ENCODE measurements at regions not wholly inside any gene's neighbourhood (a gene's known extent, or its start where the extent isn't known, plus 50 kb on each side); places are given as distances from the start of the nearest gene placed in this dataset.
A peak's percentile ranks its signal among the peaks of the same experiment; 100 is the strongest.
"Not testable (repeated sequence)": the region's sequence is repeated elsewhere in the genome, so short reads cannot be mapped to it uniquely, and the experiment has no call there.

- FAIRE-seq = no peak
Measured at GRCh38 chr2:175872721-175873120, 129.3 kb downstream of the LNPK start.

- no peak for FAIRE-seq
Measured at GRCh38 chr2:175872005-175872348, 130.1 kb downstream of the LNPK start.

GRCh38 chr2:175871331-175872004, 130.6 kb downstream of the LNPK start:
- no peak for FAIRE-seq

DNA sequence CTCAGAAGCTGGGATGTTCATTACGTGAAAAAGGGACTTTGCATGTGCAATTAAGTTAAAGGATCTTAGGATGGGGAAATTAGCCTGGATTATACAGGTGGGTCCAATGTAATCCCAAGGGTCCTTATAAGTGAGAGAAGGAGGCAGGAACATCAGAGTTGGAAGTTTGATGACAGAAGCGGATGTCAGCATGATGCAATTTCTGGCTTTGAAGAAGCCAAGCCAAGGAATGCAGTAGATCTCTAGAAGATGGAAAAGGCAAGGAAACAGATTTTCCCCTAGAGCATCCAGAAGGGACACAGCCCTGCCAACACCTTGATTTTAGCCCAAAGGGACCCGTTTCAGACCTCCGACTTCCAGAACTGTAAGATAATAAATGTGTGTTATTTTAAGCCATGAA, 136.4 kb downstream of the LNPK start:
- FAIRE-seq = no peak

DNA sequence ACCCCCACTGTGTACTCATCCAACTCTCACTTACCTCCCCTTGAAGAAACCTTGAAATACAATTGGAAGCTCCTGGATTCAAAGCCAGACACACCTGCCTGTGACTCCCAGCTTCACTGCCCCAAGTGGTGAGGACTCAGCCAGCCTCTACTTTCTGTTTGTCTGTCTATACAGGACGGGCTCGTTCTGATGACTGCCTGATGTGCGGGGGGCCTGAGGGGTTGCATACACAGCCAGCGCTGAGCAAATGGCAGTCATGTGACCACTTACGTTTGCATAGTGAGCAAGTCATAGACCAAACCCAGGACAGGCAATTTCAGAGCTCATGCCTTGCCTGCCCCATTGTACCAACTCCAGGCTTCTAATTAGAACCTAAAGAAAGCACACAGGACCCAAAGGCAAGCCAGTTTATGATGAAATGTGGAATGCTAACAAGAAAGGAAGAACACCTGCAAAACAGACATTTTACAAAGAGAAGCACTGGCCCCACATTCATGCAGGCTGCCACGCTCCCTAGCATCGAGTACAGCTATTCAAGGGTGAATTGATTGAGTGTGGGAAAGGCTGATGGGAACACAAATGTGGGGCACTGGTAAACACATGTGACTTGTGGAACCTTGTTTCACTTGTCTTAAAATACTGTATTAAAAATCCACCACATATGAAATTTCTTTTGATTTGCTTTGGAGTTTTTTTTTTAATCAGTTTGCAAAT, 137.8 kb downstream of the LNPK start:
- FAIRE-seq = no peak

- FAIRE-seq = no peak
Measured at GRCh38 chr2:175861958-175862357, 140.1 kb downstream of the LNPK start.

GRCh38 chr2:175855794-175856453, 146.1 kb downstream of the LNPK start:
- no peak for FAIRE-seq

DNA sequence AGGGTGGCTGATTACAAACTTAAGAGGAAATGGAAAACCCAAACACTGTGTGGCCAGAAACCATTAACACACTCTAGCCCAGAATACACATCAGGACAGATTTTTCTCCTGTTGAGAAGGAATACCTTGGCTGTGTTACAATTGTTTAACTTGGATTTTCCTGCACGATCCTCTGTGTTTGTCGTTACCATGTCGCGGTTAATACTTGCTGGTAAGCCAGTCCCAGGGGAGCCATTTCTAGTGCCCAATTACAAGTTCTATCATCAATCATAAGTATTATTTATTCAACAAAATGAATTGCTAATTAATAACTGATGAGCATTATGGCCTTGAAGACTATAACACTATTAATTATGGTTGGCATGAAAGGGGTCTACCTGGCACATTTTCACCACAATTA, 146.8 kb downstream of the LNPK start:
- FAIRE-seq = no peak

- peak; percentile 98 for FAIRE-seq
Measured at GRCh38 chr2:175854665-175855064, 147.4 kb downstream of the LNPK start.

GRCh38 chr2:175854129-175854528, 147.9 kb downstream of the LNPK start:
- FAIRE-seq = no peak

DNA sequence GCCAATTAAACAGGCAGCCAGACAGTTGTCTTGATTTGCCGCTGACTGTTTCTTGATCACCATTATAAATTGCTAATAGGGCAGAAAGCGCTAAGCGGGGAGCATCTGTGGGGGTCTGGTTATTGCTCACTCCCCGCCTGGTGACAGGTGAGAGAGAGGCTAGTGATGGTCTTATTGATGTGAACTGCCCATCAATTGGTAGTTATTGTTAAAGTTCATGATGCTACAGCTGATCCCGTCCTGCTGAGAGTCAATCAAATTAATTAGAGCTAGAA, 148.5 kb downstream of the LNPK start:
- FAIRE-seq = no peak

DNA sequence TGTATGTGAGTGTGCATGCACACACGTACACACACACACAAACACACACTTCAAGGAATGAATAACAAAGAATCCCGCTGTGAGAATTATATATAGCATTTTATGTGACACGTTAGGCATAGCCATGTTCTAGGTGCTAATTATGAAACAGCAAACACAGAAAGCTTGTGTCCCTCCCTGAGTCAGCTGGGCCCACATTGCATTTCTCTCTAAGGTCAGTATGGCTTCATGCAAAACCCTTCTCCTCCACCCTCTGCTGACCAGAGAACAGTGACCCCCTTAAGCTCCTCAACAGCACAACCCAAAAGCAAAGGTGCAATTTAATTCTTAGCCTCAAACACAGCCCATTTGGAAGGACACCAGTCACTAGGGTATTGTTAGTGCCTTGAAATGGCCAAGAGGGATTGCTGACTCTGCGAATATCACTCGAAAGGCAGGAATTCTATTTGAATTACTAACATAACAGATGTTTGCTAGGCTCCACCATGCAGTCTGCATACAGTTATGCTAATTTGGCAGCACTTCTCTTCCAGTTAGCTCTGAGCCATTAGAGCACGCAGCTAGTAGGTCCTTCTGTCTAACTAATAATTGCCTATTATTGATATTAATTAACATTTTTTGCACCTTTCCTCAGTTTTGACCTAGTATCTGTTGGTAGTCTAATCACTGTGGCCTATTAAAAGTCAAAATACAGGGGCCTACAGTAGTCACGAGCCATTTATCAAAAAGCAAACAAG, 149.0 kb downstream of the LNPK start:
- FAIRE-seq = no peak

DNA sequence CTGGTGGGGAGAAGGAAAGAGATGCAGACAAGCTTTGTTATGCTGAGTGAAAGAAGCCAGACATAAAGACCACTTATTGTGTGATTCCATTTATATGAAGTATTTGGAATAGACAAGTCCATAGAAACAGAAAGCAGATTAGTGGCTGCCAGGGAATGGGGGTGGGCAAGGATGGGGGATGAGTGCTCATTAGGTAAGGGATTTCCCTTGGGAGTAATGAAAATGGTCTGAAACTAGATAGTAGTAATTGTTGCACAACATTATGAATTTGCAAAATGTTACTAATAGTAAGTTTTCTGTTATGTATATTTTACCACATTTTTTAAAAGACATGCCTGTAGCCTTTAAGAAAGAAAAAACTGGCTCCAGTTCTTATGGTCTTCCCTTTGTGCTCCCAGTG, 154.9 kb downstream of the LNPK start:
- no peak for FAIRE-seq

DNA sequence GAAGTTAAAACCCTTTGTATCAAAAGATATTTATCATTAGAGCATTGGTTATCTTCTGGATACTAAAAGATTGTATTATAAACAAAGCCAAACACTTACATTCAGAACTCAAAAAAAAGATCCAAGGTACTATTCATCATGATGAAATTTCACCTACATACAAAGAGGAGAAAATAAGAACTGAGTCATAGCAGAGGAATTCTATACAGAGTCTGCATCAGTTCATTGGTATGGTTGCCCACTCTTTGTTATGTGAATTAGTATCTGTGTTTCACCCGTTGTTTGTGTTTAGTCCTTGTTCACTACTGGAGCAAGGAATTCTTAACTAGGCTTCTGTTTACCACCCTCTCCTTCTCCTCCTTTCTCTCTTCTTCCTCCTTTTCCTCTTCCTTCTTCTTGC, 157.9 kb downstream of the LNPK start:
- FAIRE-seq = no peak

- no peak for FAIRE-seq
Measured at GRCh38 chr2:175843625-175844024, 158.4 kb downstream of the LNPK start.

GRCh38 chr2:175842996-175843395, 159.1 kb downstream of the LNPK start:
- FAIRE-seq = no peak

GRCh38 chr2:175840765-175841164, 161.3 kb downstream of the LNPK start:
- FAIRE-seq = not testable (repeated sequence)

DNA sequence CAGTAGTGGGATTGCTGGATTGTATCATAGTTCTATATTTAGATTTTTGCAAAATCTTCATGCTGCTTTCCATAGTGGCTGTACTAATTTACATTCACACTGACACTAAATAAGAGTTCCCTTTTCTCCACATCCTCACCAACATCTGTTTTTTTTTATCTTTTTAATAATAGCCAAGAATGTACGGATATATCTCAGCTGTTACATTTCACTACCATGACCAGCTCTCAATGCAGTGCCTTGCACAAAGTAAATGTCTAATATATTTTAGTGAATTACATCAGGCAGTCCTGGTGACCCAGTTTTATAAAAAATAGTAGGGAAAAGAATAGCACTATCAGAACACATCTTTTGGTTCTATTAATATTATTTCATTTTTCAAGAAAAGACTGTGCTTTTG, 161.8 kb downstream of the LNPK start:
- no peak for FAIRE-seq

GRCh38 chr2:175838979-175839378, 163.1 kb downstream of the LNPK start:
- FAIRE-seq = no peak

DNA sequence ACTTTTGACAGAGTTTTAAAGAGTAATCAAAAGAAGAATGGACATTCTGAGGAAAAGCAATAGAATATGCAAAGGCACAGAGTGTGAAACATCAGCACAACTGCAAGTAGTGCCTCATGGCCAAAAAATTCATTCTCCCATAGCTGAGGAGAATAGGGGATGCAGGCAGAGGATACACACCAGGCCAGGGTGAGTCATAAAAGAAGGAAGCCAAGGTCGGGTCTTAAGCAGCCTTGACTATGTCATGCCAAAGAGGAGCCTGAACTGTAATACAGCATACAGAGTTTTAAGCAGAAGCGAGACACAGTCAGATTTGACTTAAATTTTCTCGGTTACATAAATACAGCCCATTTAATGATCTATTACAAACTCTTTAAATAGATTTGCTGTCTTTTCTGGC, 165.0 kb downstream of the LNPK start:
- FAIRE-seq = no peak

- no peak for FAIRE-seq
Measured at GRCh38 chr2:175836361-175836760, 165.7 kb downstream of the LNPK start.

DNA sequence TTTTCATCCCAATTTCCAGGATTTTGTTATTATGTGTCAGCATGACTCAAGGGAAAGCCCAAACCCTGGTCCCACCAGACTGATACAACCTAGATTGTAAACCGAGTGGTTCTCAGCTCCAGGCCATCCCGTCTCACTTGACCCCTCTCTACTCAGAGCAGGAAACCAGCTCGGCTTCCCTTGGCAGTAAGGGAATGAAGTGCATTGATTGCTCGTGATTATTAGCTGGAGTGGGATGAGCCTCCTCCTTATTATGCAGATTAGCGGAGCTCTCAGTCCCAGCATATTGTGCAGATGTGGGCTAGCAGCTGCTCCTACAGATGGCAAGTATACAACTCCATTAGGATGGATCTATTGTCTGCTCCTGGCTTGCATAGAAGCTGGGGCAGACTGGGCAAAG, 167.6 kb downstream of the LNPK start:
- FAIRE-seq = no peak

DNA sequence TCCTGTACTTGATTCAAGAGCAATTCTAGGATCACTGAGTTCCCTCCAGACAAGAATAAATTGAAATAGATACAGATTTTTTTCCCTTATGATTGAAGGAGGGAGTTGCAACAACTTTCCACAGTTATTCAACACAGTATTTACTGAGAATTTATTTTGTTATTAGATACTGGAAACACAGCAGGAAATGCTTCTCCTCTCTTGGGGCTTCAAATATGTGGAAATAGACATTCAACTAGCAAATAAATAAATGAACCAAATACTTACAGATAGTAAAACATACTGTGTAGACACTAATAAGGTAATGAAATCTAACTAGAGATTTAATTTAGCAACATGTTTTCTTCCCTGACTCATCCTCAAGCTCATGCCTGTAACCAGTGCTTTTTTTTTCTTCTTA, 169.2 kb downstream of the LNPK start:
- no peak for FAIRE-seq

DNA sequence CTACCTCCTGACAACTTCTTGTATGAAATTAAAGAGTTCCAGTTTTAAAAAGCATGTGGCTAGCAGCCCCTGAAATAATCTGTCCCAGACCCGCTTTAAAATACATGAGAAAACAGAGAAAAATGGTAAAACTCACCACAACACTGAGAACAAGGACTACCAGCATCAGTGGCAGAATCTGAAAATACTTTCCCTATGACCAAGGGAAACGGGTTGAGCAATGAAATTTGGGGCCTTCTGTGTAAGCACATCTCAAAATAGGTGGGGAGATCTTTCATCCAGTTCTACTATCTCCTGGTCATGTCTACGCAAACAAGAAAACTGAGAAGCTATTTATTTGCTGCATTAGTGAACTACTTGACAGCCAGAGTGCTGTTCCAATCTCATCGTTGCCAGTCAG, 172.3 kb downstream of the LNPK start:
- no peak for FAIRE-seq
